Transverse colon (tissue), 3 donors: ENCODE measurements at regions not wholly inside any gene's neighbourhood (a gene's known extent, or its start where the extent isn't known, plus 50 kb on each side); places are given as distances from the start of the nearest gene placed in this dataset.

Experiments used
- CTCF ChIP-seq, 5 experiments: fragments of 200-600 bp in 3 of 5; fragments of 450-650 bp in 2 of 5; sonication (generic) in 3 of 5; IDR thresholded peaks; 1 replicate in 2 of 5; 2 replicates in 3 of 5; pipeline ENCODE4 v1.5.1; 2016 to 2017; ENCODE audit warnings: antibody characterized with exemption in 5 of 5, inconsistent platforms in 3 of 5, mild to moderate bottlenecking in 2 of 5, moderate library complexity in 1 of 5
- EP300 ChIP-seq: sonication (generic); formaldehyde crosslinking; IDR thresholded peaks from one replicate; pipeline ENCODE4 v1.6.1; 2017; ENCODE audit warnings: antibody characterized with exemption, low read depth
- POLR2A ChIP-seq: fragments of 450-650 bp; IDR thresholded peaks from one replicate; pipeline ENCODE4 v1.6.1; 2016; ENCODE audit warnings: antibody characterized with exemption, mild to moderate bottlenecking, moderate library complexity

- TF ChIP-seq POLR2A = no peak
- TF ChIP-seq CTCF (IDR thresholded peaks at IDR 0.05) = no peak
- no peak for TF ChIP-seq EP300
Observed at GRCh38 chr13:99692854-99693253, 191.6 kb downstream of the TM9SF2 start.
